Vagina (tissue), 2 donors: ENCODE measurements at regions not wholly inside any gene's neighbourhood (a gene's known extent, or its start where the extent isn't known, plus 50 kb on each side); places are given as distances from the start of the nearest gene placed in this dataset.

Source experiments
- POLR2A ChIP-seq, 2 donors: fragments of 450-650 bp; IDR thresholded peaks; one replicate each; pipeline ENCODE4 v1.6.1; 2017; ENCODE audit warnings: antibody characterized with exemption in 2 of 2, mild to moderate bottlenecking in 2 of 2, moderate library complexity in 2 of 2
- TF ChIP-seq, protein P1 (sequence below), 3 experiments: fragments of 450-650 bp in 2 of 3; fragments of 200-600 bp in 1 of 3; sonication (generic) in 1 of 3; IDR thresholded peaks; one replicate each; pipeline ENCODE4 v1.5.1; 2017 to 2019; ENCODE audit warnings: antibody characterized with exemption in 3 of 3, mild to moderate bottlenecking in 2 of 3, moderate library complexity in 2 of 3

DNA sequence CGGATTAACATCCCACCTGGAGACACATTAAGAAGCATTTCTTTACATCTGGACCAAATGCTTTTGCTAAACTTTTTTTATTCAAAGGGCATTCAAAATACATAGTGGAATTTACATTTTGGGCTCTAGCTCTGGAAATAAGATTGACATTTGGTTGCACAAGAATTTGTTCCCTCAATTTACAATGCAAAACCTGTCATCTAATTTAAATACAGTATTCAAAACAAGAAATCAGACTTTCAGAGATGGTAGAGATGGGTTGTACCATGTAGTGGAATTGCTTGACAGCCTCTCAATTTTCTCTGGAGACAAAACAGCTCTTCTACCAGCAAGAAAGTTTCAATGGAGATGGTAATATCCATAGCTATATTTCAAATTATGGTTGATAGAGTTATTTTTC is 275.8 kb downstream of the ATP23 start:
- TF ChIP-seq, protein P1, sequence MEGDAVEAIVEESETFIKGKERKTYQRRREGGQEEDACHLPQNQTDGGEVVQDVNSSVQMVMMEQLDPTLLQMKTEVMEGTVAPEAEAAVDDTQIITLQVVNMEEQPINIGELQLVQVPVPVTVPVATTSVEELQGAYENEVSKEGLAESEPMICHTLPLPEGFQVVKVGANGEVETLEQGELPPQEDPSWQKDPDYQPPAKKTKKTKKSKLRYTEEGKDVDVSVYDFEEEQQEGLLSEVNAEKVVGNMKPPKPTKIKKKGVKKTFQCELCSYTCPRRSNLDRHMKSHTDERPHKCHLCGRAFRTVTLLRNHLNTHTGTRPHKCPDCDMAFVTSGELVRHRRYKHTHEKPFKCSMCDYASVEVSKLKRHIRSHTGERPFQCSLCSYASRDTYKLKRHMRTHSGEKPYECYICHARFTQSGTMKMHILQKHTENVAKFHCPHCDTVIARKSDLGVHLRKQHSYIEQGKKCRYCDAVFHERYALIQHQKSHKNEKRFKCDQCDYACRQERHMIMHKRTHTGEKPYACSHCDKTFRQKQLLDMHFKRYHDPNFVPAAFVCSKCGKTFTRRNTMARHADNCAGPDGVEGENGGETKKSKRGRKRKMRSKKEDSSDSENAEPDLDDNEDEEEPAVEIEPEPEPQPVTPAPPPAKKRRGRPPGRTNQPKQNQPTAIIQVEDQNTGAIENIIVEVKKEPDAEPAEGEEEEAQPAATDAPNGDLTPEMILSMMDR (IDR thresholded peaks at IDR 0.05), result no peak
- TF ChIP-seq POLR2A (IDR thresholded peaks at IDR 0.05), result no peak
